ENCODE measurements at regions not wholly inside any gene's neighbourhood (a gene's known extent, or its start where the extent isn't known, plus 50 kb on each side); places are given as distances from the start of the nearest gene placed in this dataset.

DNA sequence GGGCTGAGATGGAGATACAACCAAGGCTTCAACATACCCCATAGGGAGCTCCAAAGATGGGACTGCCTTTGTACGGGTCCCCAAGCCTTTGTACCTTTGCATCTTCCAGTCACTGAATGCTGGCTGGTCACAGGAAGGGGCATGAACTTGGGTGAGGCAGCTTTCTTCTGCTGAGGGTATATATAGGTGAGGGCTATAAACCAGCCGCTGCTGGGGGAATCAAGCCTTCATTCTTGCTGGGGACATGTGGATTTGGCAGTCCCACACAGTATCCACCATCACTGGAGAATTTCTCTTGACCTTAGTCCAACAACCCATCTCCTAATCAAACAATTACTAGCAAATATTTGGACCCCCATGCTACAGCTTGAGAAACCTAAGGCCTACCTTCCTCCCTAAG, 61.7 kb downstream of the CCDC185 start (continued):
- TF ChIP-seq, protein P1, sequence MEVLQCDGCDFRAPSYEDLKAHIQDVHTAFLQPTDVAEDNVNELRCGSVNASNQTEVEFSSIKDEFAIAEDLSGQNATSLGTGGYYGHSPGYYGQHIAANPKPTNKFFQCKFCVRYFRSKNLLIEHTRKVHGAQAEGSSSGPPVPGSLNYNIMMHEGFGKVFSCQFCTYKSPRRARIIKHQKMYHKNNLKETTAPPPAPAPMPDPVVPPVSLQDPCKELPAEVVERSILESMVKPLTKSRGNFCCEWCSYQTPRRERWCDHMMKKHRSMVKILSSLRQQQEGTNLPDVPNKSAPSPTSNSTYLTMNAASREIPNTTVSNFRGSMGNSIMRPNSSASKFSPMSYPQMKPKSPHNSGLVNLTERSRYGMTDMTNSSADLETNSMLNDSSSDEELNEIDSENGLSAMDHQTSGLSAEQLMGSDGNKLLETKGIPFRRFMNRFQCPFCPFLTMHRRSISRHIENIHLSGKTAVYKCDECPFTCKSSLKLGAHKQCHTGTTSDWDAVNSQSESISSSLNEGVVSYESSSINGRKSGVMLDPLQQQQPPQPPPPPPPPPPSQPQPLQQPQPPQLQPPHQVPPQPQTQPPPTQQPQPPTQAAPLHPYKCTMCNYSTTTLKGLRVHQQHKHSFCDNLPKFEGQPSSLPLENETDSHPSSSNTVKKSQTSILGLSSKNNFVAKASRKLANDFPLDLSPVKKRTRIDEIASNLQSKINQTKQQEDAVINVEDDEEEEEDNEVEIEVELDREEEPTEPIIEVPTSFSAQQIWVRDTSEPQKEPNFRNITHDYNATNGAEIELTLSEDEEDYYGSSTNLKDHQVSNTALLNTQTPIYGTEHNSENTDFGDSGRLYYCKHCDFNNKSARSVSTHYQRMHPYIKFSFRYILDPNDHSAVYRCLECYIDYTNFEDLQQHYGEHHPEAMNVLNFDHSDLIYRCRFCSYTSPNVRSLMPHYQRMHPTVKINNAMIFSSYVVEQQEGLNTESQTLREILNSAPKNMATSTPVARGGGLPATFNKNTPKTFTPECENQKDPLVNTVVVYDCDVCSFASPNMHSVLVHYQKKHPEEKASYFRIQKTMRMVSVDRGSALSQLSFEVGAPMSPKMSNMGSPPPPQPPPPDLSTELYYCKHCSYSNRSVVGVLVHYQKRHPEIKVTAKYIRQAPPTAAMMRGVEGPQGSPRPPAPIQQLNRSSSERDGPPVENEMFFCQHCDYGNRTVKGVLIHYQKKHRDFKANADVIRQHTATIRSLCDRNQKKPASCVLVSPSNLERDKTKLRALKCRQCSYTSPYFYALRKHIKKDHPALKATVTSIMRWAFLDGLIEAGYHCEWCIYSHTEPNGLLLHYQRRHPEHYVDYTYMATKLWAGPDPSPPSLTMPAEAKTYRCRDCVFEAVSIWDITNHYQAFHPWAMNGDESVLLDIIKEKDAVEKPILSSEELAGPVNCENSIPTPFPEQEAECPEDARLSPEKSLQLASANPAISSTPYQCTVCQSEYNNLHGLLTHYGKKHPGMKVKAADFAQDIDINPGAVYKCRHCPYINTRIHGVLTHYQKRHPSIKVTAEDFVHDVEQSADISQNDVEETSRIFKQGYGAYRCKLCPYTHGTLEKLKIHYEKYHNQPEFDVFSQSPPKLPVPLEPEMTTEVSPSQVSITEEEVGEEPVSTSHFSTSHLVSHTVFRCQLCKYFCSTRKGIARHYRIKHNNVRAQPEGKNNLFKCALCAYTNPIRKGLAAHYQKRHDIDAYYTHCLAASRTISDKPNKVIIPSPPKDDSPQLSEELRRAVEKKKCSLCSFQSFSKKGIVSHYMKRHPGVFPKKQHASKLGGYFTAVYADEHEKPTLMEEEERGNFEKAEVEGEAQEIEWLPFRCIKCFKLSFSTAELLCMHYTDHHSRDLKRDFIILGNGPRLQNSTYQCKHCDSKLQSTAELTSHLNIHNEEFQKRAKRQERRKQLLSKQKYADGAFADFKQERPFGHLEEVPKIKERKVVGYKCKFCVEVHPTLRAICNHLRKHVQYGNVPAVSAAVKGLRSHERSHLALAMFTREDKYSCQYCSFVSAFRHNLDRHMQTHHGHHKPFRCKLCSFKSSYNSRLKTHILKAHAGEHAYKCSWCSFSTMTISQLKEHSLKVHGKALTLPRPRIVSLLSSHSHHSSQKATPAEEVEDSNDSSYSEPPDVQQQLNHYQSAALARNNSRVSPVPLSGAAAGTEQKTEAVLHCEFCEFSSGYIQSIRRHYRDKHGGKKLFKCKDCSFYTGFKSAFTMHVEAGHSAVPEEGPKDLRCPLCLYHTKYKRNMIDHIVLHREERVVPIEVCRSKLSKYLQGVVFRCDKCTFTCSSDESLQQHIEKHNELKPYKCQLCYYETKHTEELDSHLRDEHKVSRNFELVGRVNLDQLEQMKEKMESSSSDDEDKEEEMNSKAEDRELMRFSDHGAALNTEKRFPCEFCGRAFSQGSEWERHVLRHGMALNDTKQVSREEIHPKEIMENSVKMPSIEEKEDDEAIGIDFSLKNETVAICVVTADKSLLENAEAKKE (CRISPR knock-in tag; IDR thresholded peaks at IDR 0.05): no peak
- TF ChIP-seq, protein P2, sequence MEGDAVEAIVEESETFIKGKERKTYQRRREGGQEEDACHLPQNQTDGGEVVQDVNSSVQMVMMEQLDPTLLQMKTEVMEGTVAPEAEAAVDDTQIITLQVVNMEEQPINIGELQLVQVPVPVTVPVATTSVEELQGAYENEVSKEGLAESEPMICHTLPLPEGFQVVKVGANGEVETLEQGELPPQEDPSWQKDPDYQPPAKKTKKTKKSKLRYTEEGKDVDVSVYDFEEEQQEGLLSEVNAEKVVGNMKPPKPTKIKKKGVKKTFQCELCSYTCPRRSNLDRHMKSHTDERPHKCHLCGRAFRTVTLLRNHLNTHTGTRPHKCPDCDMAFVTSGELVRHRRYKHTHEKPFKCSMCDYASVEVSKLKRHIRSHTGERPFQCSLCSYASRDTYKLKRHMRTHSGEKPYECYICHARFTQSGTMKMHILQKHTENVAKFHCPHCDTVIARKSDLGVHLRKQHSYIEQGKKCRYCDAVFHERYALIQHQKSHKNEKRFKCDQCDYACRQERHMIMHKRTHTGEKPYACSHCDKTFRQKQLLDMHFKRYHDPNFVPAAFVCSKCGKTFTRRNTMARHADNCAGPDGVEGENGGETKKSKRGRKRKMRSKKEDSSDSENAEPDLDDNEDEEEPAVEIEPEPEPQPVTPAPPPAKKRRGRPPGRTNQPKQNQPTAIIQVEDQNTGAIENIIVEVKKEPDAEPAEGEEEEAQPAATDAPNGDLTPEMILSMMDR (conservative IDR thresholded peaks at IDR 0.05; ENCODE audit: low read depth in 2 of 2): no peak
- TF ChIP-seq NANOG (IDR thresholded peaks at IDR 0.05; ENCODE audit: borderline replicate concordance): no peak

DNA sequence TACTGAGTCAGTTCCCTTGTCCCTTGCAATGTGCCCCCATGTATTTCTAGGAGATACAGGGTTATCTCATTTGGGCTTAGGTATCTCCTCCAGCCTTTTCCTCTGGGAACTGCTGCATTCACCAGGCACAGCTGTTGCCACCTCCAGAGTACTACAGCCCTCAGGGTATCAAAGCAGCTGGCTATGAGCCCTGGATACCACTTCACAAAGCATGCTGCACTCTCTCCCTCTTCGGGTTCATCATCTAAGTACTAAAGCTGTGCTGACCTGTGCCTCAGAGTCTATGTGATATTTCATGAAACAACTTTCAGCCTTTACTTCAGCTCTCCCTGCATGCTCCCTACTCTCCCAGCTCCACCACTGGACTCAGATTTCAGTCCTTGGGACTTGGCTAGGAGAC, 62.3 kb downstream of the CCDC185 start:
- no peak overlapping the region for H3K4me3 Mint-ChIP-seq
- 0 out of 3 replicates have a peak, but pooled peaks cover 5% of the 10 kb centered on the region for H3K9me3 Mint-ChIP-seq
- Histone ChIP-seq H3K27me3 (ENCODE audit: insufficient read depth) (no peaks in the 10 kb centered on the region), H3K27ac (ENCODE audit: low read depth) (no peak overlapping the region), H3K4me1 (ENCODE audit: insufficient read depth) (no peaks in the 10 kb centered on the region), H3F3A (replicated peaks; ENCODE audit: low read depth) (no peaks in the 10 kb centered on the region), H3K36me3 (ENCODE audit: insufficient read depth) (no peaks in the 10 kb centered on the region), H3K79me2 (replicated peaks; ENCODE audit: insufficient read depth) (no peaks in the 10 kb centered on the region), H3K9me2 (ENCODE audit: insufficient read depth) (no peaks in the 10 kb centered on the region; the same call in 1 of the 2 replicates), H3K4me3 (no peak overlapping the region), H3K4me2 (no peak overlapping the region), H4K20me1 (replicated peaks; ENCODE audit: insufficient read depth) (no peaks in the 10 kb centered on the region), H2AFZ (no peak overlapping the region)
- no peak overlapping the region for H3K27ac Mint-ChIP-seq
- no peaks in the 10 kb centered on the region for H3K27me3 Mint-ChIP-seq (ENCODE audit: insufficient read depth, low read depth, poor library complexity)
- DNase-seq (ENCODE audit: low spot score) (no peak), ATAC-seq (no peak)
- no peaks in the 10 kb centered on the region for H3K36me3 Mint-ChIP-seq (ENCODE audit: low read depth)
- no peaks in the 10 kb centered on the region; the same call in 2 of the 3 replicates for H3K4me1 Mint-ChIP-seq
- TF ChIP-seq EZH2 (IDR thresholded peaks at IDR 0.05; ENCODE audit: low read depth, unreplicated experiment): no peak
- no peak for TF ChIP-seq CREB1 (CRISPR knock-in tag; IDR thresholded peaks at IDR 0.05; ENCODE audit: low read depth)
